Neuronal stem cell (in vitro differentiated cells): ENCODE measurements at regions not wholly inside any gene's neighbourhood (a gene's known extent, or its start where the extent isn't known, plus 50 kb on each side); places are given as distances from the start of the nearest gene placed in this dataset.
A peak's percentile ranks its signal among the peaks of the same experiment; 100 is the strongest.

Source experiments
- DNase-seq: peaks from one replicate; pipeline ENCODE4 v3.0.0-alpha.2; 2013; ENCODE audit warnings: low spot score
- H2AFZ ChIP-seq: one replicate; pipeline ENCODE4 v1.6.1; 2013; ENCODE audit warnings: mild to moderate bottlenecking, low read length, inconsistent platforms
- H2AK5ac ChIP-seq: 2 replicates; pipeline ENCODE4 v1.6.1; 2013; ENCODE audit warnings: low read depth, mild to moderate bottlenecking, inconsistent platforms, low read length, moderate library complexity, mixed read lengths
- H2BK120ac ChIP-seq: 2 replicates; pipeline ENCODE4 v1.6.1; 2013; ENCODE audit warnings: low read depth, mild to moderate bottlenecking, inconsistent platforms, low read length, moderate library complexity, mixed read lengths
- H2BK12ac ChIP-seq: one replicate; pipeline ENCODE4 v1.6.1; 2013; ENCODE audit warnings: low read length, inconsistent platforms
- H2BK15ac ChIP-seq: 2 replicates; pipeline ENCODE4 v1.6.1; 2013; ENCODE audit warnings: mild to moderate bottlenecking, low read length, inconsistent platforms, mixed read lengths
- H2BK5ac ChIP-seq: one replicate; pipeline ENCODE4 v1.6.1; 2013; ENCODE audit warnings: inconsistent platforms, mild to moderate bottlenecking, low read length, moderate library complexity
- H3K14ac ChIP-seq: one replicate; pipeline ENCODE4 v1.6.1; 2013; ENCODE audit warnings: low read length, inconsistent platforms
- H3K18ac ChIP-seq: 2 replicates; pipeline ENCODE4 v1.6.1; 2013; ENCODE audit warnings: low read length, inconsistent platforms
- H3K23ac ChIP-seq: 2 replicates; pipeline ENCODE4 v1.6.1; 2013; ENCODE audit warnings: low read depth, mild to moderate bottlenecking, mixed read lengths, low read length, inconsistent platforms; ENCODE audit not compliant: poor library complexity
- H3K27ac ChIP-seq: replicated peaks from 3 replicates; pipeline ENCODE4 v1.5.1; 2013; ENCODE audit warnings: low read length, inconsistent platforms
- H3K27me3 ChIP-seq, 3 experiments: 2 replicates each; pipeline ENCODE4 v1.6.1; 2013; ENCODE audit warnings: low read length in 3 of 3, mild to moderate bottlenecking in 2 of 3, inconsistent platforms in 1 of 3, low read depth in 1 of 3, mixed read lengths in 1 of 3, moderate library complexity in 1 of 3; ENCODE audit not compliant: control insufficient read depth in 3 of 3, insufficient read depth in 3 of 3
- H3K36me3 ChIP-seq, 2 donors: replicated peaks in 1 of 2; 2 replicates each; pipeline ENCODE4 v1.6.1; 2013; ENCODE audit warnings: low read length in 2 of 2; ENCODE audit not compliant: control insufficient read depth in 2 of 2, insufficient read depth in 2 of 2
- H3K4ac ChIP-seq: 2 replicates; pipeline ENCODE4 v1.6.1; 2013; ENCODE audit warnings: inconsistent platforms, mild to moderate bottlenecking, low read length, moderate library complexity
- H3K4me1 ChIP-seq, 2 donors: 1 replicate in 1 of 2; 2 replicates in 1 of 2; pipeline ENCODE4 v1.6.1; 2013; ENCODE audit warnings: low read length in 2 of 2, low read depth in 1 of 2; ENCODE audit not compliant: control insufficient read depth in 2 of 2, insufficient read depth in 1 of 2
- H3K4me2 ChIP-seq: one replicate; pipeline ENCODE4 v1.6.1; 2013; ENCODE audit warnings: mild to moderate bottlenecking, low read length, inconsistent platforms; ENCODE audit not compliant: insufficient read depth, poor library complexity, severe bottlenecking
- H3K4me3 ChIP-seq, 2 donors: 2 replicates each; pipeline ENCODE4 v1.5.1; 2013; ENCODE audit warnings: low read length in 2 of 2, mild to moderate bottlenecking in 2 of 2, inconsistent platforms in 1 of 2, moderate library complexity in 1 of 2
- H3K79me1 ChIP-seq: one replicate; pipeline ENCODE4 v1.6.1; 2013; ENCODE audit warnings: low read depth, mild to moderate bottlenecking, inconsistent platforms, low read length, moderate library complexity
- H3K9ac ChIP-seq: one replicate; pipeline ENCODE4 v1.6.1; 2013; ENCODE audit warnings: mild to moderate bottlenecking, low read depth, low read length, inconsistent platforms; ENCODE audit not compliant: poor library complexity
- H3K9me3 ChIP-seq, 2 donors: replicated peaks in 1 of 2; 2 replicates each; pipeline versions ENCODE3 to v1.6.1; 2013; ENCODE audit warnings: low read length in 2 of 2, mild to moderate bottlenecking in 2 of 2, inconsistent platforms in 1 of 2, low read depth in 1 of 2, mixed read lengths in 1 of 2, moderate library complexity in 1 of 2; ENCODE audit not compliant: control insufficient read depth in 2 of 2, insufficient read depth in 1 of 2
- H4K8ac ChIP-seq: one replicate; pipeline ENCODE4 v1.6.1; 2013; ENCODE audit warnings: low read depth, mild to moderate bottlenecking, inconsistent platforms, low read length, moderate library complexity
- H4K91ac ChIP-seq: one replicate; pipeline ENCODE4 v1.6.1; 2013; ENCODE audit warnings: low read length, low read depth, mild to moderate bottlenecking, inconsistent platforms; ENCODE audit not compliant: poor library complexity
- WGBS, 2 donors: extraction: QIAGEN DNeasy Blood & Tissue Kit; methylation state at CpG; one replicate each; pipeline ENCODE4 v1.1.7; 2013; ENCODE audit warnings: missing lambda C conversion rate in 2 of 2, mixed read lengths in 1 of 2; ENCODE audit not compliant: insufficient read length in 2 of 2, insufficient replicate concordance in 1 of 2; ENCODE audit errors: extremely low coverage in 2 of 2; 5-methylcytosine and 5-hydroxymethylcytosine counted together

DNA sequence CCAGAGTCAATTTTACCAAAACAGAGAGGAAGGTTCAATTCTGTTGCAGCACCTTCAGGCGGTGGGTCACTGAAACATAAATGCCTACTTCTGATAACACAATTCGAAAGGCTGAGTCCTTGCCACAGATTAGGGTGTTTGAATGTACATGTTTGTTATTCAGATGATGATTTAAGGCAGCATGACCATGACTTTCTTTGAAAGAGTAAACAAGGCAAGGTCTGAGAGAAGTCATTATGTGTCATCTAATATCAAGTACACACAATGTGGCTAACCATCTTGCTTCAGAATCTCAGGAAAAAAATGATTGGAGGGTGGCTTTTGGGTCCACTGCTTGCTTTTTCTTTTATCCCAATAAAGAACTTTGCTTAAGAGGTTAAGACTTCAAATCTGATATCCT is 457.5 kb downstream of the TAF11L14 start:
- Histone ChIP-seq H3K4ac (no peak overlapping the region), H2BK120ac (no peak overlapping the region), H3K14ac (no peak overlapping the region), H3K36me3 (no peaks in the 10 kb centered on the region), H3K23ac (no peak overlapping the region), H3K27ac (no peak overlapping the region), H3K4me1 (no peaks in the 10 kb centered on the region), H2BK12ac (no peak overlapping the region), H3K4me3 (no peak overlapping the region), H3K4me2 (no peak overlapping the region), H3K9ac (no peak overlapping the region), H4K91ac (no peak overlapping the region), H3K18ac (no peak overlapping the region), H3K27me3 (no peaks in the 10 kb centered on the region), H2BK15ac (no peak overlapping the region), H3K79me1 (no peaks in the 10 kb centered on the region), H4K8ac (no peak overlapping the region), H2AK5ac (no peak overlapping the region), H2AFZ (no peak overlapping the region), H2BK5ac (no peak overlapping the region), H3K9me3 (no peaks in the 10 kb centered on the region)
- DNase-seq: no peak
- no CpG with 5 or more reads among the region's 2 CpGs for WGBS, 2 donors

- Histone ChIP-seq H3K4me3 (no peak overlapping the region), H3K14ac (no peak overlapping the region), H3K27me3 (no peaks in the 10 kb centered on the region), H3K4me2 (no peak overlapping the region), H3K27ac (no peak overlapping the region), H4K91ac (no peak overlapping the region), H3K18ac (no peak overlapping the region), H3K9me3 (no peaks in the 10 kb centered on the region), H3K36me3 (no peaks in the 10 kb centered on the region), H3K9ac (no peak overlapping the region), H2BK15ac (no peak overlapping the region), H2AFZ (no peak overlapping the region), H3K79me1 (no peaks in the 10 kb centered on the region), H2BK5ac (no peak overlapping the region), H3K23ac (no peak overlapping the region), H2AK5ac (no peak overlapping the region), H3K4ac (no peak overlapping the region), H4K8ac (no peak overlapping the region), H2BK120ac (no peak overlapping the region), H3K4me1 (peaks cover 0 to 13% of the 10 kb centered on the region in 2 donors), H2BK12ac (no peak overlapping the region)
- DNase-seq: no peak
- no CpG with 5 or more reads among the region's 2 CpGs for WGBS, 2 donors
These were observed 460.8 kb downstream of the TAF11L14 start for GRCh38 chr5:18095061-18095460.

DNA sequence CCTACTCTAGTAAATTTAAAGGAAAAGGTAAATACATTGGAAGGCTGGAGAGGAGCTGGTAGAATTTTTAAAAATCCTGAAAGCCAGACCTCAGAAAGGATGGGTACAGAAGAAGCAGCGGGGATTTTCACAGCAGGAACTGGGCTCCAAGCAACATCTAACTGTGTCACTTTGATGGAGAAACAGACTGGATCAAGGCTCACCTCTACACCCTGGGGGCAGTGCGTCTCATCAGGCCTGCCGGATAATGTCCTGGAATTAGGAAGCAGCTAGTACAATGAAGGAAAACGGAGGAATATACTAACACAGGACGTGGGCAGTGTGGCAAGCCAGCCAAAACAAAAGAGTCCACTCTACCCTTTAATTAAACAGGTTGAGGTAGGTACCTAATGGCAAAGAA is 463.6 kb downstream of the TAF11L14 start:
- H3K36me3 ChIP-seq: no peaks in the 10 kb centered on the region
- H2BK5ac ChIP-seq: no peak overlapping the region
- H3K4me2 ChIP-seq: no peak overlapping the region
- no peak overlapping the region for H2BK15ac ChIP-seq
- no peak overlapping the region for H2BK12ac ChIP-seq
- no CpG with 5 or more reads among the region's 5 CpGs for WGBS, 2 donors
- H3K18ac ChIP-seq: no peak overlapping the region
- H3K9ac ChIP-seq: no peak overlapping the region
- H3K27me3 ChIP-seq: no peaks in the 10 kb centered on the region
- no peak overlapping the region for H3K23ac ChIP-seq
- no peak overlapping the region for H4K8ac ChIP-seq
- no peak overlapping the region for H3K4me3 ChIP-seq
- no peak overlapping the region for H2AK5ac ChIP-seq
- no peak overlapping the region for H3K14ac ChIP-seq
- no peaks in the 10 kb centered on the region for H3K79me1 ChIP-seq
- no peak overlapping the region for H2BK120ac ChIP-seq
- no peak for DNase-seq
- peaks cover 0 to 13% of the 10 kb centered on the region in 2 donors for H3K4me1 ChIP-seq
- no peak overlapping the region for H4K91ac ChIP-seq
- no peak overlapping the region for H3K4ac ChIP-seq
- no peaks in the 10 kb centered on the region for H3K9me3 ChIP-seq
- H2AFZ ChIP-seq: peak overlapping the region; percentile 20
- H3K27ac ChIP-seq: no peak overlapping the region

GRCh38 chr5:18098691-18099090 is 464.4 kb downstream of the TAF11L14 start:
- DNase-seq: no peak
- Histone ChIP-seq H2BK15ac (no peak overlapping the region), H3K14ac (no peak overlapping the region), H3K23ac (no peak overlapping the region), H3K4me3 (no peak overlapping the region), H4K8ac (no peak overlapping the region), H3K79me1 (no peaks in the 10 kb centered on the region), H3K18ac (no peak overlapping the region), H3K27me3 (no peaks in the 10 kb centered on the region), H3K4me1 (peaks cover 0 to 13% of the 10 kb centered on the region in 2 donors), H3K27ac (no peak overlapping the region), H4K91ac (no peak overlapping the region), H2BK12ac (no peak overlapping the region), H3K9ac (no peak overlapping the region), H3K4me2 (no peak overlapping the region), H3K36me3 (no peaks in the 10 kb centered on the region), H2BK120ac (no peak overlapping the region), H2AK5ac (no peak overlapping the region), H2BK5ac (no peak overlapping the region), H3K9me3 (no peaks in the 10 kb centered on the region), H3K4ac (no peak overlapping the region), H2AFZ (no peak overlapping the region)
- no CpG with 5 or more reads among the region's 2 CpGs for WGBS, 2 donors
